ENCODE measurements at regions not wholly inside any gene's neighbourhood (a gene's known extent, or its start where the extent isn't known, plus 50 kb on each side); places are given as distances from the start of the nearest gene placed in this dataset.

GRCh38 chr1:228848406-228848805 lies 113.1 kb downstream of the RHOU start:
- ATAC-seq (peak in 1 of 4 donors; percentile 50), DNase-seq (no peak)
- WGBS, 3 donors: 45 to 54% (median 53%) methylated on average over 2 of the region's 2 CpGs
- H3K4me1 ChIP-seq: peaks cover 13% of the 10 kb centered on the region
- no peak overlapping the region for H3K27ac ChIP-seq
- H3K36me3 ChIP-seq (ENCODE audit: insufficient read depth in 1 of 2, low read depth in 1 of 2): no peaks in the 10 kb centered on the region
- no peaks in the 10 kb centered on the region for H3K27me3 ChIP-seq (ENCODE audit: insufficient read depth in 3 of 3, low read length in 2 of 3)
- H3K9me3 ChIP-seq: no peaks in the 10 kb centered on the region
- no peak overlapping the region for H3K4me3 ChIP-seq
- TF ChIP-seq CTCF (IDR thresholded peaks at IDR 0.05): no peak
- intact Hi-C loops (cut with DNase I): no loop called here

GRCh38 chr1:228849011-228849541 lies 113.8 kb downstream of the RHOU start:
- H3K27ac ChIP-seq: no peak overlapping the region
- 36 to 39% (median 38%) methylated on average over 3 of the region's 3 CpGs for WGBS, 3 donors
- ATAC-seq: peak in 3 of 4 donors; percentile 34 to 72 (median 70)

GRCh38 chr1:228850141-228851100 lies 115.1 kb downstream of the RHOU start:
- WGBS, 3 donors: 80 to 86% (median 83%) methylated on average over 11 of the region's 11 CpGs
- no peak overlapping the region for H3K27ac ChIP-seq
- TF ChIP-seq CTCF (IDR thresholded peaks at IDR 0.05): no peak
- H3K9me3 ChIP-seq: no peaks in the 10 kb centered on the region
- H3K4me1 ChIP-seq: peaks cover 13% of the 10 kb centered on the region
- no peaks in the 10 kb centered on the region for H3K36me3 ChIP-seq (ENCODE audit: insufficient read depth in 1 of 2, low read depth in 1 of 2)
- ATAC-seq: no peak
- intact Hi-C loops (cut with DNase I): no loop called here
- H3K4me3 ChIP-seq: no peak overlapping the region
- DNase-seq: no peak
- no peaks in the 10 kb centered on the region for H3K27me3 ChIP-seq (ENCODE audit: insufficient read depth in 3 of 3, low read length in 2 of 3)

More at GRCh38 chr1:228849011-228849541, 113.8 kb downstream of the RHOU start:
- no peaks in the 10 kb centered on the region for H3K9me3 ChIP-seq
- no peak for DNase-seq
- TF ChIP-seq CTCF (IDR thresholded peaks at IDR 0.05): no peak
- peaks cover 13% of the 10 kb centered on the region for H3K4me1 ChIP-seq
- no peaks in the 10 kb centered on the region for H3K27me3 ChIP-seq (ENCODE audit: insufficient read depth in 3 of 3, low read length in 2 of 3)
- intact Hi-C loops (cut with DNase I): no loop called here
- H3K4me3 ChIP-seq: no peak overlapping the region
- no peaks in the 10 kb centered on the region for H3K36me3 ChIP-seq (ENCODE audit: insufficient read depth in 1 of 2, low read depth in 1 of 2)

GRCh38 chr1:228851193-228851592 lies 115.9 kb downstream of the RHOU start:
- Histone ChIP-seq H3K9me3 (no peaks in the 10 kb centered on the region), H3K27ac (no peak overlapping the region), H3K4me3 (no peak overlapping the region), H3K36me3 (ENCODE audit: insufficient read depth in 1 of 2, low read depth in 1 of 2) (no peaks in the 10 kb centered on the region), H3K4me1 (peaks cover 13% of the 10 kb centered on the region), H3K27me3 (ENCODE audit: insufficient read depth in 3 of 3, low read length in 2 of 3) (no peaks in the 10 kb centered on the region)
- intact Hi-C loops (cut with DNase I): no loop called here
- 93 to 97% (median 95%) methylated on average over 5 of the region's 5 CpGs for WGBS, 3 donors
- ATAC-seq (no peak), DNase-seq (no peak)
- TF ChIP-seq CTCF (IDR thresholded peaks at IDR 0.05): no peak

Measured in psoas muscle (tissue), 7 donors.